H1 (cell line): ENCODE measurements at regions not wholly inside any gene's neighbourhood (a gene's known extent, or its start where the extent isn't known, plus 50 kb on each side); places are given as distances from the start of the nearest gene placed in this dataset.

Experiments
- CTCF ChIA-PET: fragments of 300-600 bp; sonication (Branson Sonifier 250); formaldehyde crosslinking; loops from one replicate; lab custom pipeline; 2021; ENCODE audit not compliant: partially characterized antibody; lab: Charles Lee
- POLR2A ChIA-PET: fragments of 300-600 bp; sonication (Branson Sonifier 250); formaldehyde crosslinking; loops from one replicate; lab custom pipeline; 2021; ENCODE audit warnings: inconsistent platforms; ENCODE audit not compliant: partially characterized antibody; lab: Charles Lee
- DNase-seq, 2 experiments: peaks; one replicate each; pipeline versions ENCODE4 v3.0.0 to v3.0.0-alpha.2; 2010 to 2022; ENCODE audit warnings: low spot score in 2 of 2, low read depth in 1 of 2, mixed read lengths in 1 of 2
- FAIRE-seq: peaks from 2 replicates; lab custom pipeline; 2011; peaks lifted over from hg19 to GRCh38; lab: Jason Lieb, UNC
- H2AFZ ChIP-seq: 2 replicates; pipeline ENCODE4 v1.8.1; 2012; ENCODE audit warnings: low read length, inconsistent platforms
- H2AK5ac ChIP-seq: 2 replicates; pipeline ENCODE4 v1.6.1; 2013; ENCODE audit warnings: low read depth, low read length
- H2BK120ac ChIP-seq: replicated peaks from 2 replicates; pipeline ENCODE3; 2013; ENCODE audit warnings: low read depth, low read length, inconsistent platforms
- H2BK12ac ChIP-seq: 2 replicates; pipeline ENCODE4 v1.6.1; 2013; ENCODE audit warnings: low read depth, low read length
- H2BK15ac ChIP-seq: 2 replicates; pipeline ENCODE4 v1.6.1; 2013; ENCODE audit warnings: low read length
- H2BK20ac ChIP-seq: 2 replicates; pipeline ENCODE4 v1.6.1; 2013; ENCODE audit warnings: low read length
- H2BK5ac ChIP-seq: 2 replicates; pipeline ENCODE4 v1.6.1; 2013; ENCODE audit warnings: low read depth, low read length
- H3K14ac ChIP-seq: 2 replicates; pipeline ENCODE4 v1.6.1; 2013; ENCODE audit warnings: inconsistent platforms; ENCODE audit not compliant: insufficient read length
- H3K18ac ChIP-seq: 2 replicates; pipeline ENCODE4 v1.6.1; 2013; ENCODE audit warnings: low read length; ENCODE audit errors: extremely low read depth
- H3K23ac ChIP-seq: 2 replicates; pipeline ENCODE4 v1.6.1; 2013; ENCODE audit warnings: inconsistent platforms; ENCODE audit not compliant: insufficient read length
- H3K23me2 ChIP-seq: 2 replicates; pipeline ENCODE4 v1.6.1; 2013; ENCODE audit warnings: low read depth, low read length
- H3K27ac ChIP-seq: 2 replicates; pipeline ENCODE4 v1.6.1; 2011; ENCODE audit warnings: low read depth, low read length, inconsistent platforms
- H3K27me3 ChIP-seq, 4 experiments: replicated peaks in 1 of 4; 1 replicate in 1 of 4; 2 replicates in 3 of 4; pipeline versions ENCODE4 v1.6.1 to v1.8.1; 2011 to 2013; ENCODE audit warnings: low read length in 3 of 4, mild to moderate bottlenecking in 3 of 4, inconsistent platforms in 2 of 4, mixed read lengths in 2 of 4, moderate library complexity in 1 of 4; ENCODE audit not compliant: control insufficient read depth in 3 of 4, insufficient read depth in 3 of 4; ENCODE audit errors: extremely low read depth in 1 of 4
- H3K36me3 ChIP-seq, 4 experiments: 2 replicates each; pipeline versions ENCODE4 v1.6.1 to v1.8.1; 2011 to 2013; ENCODE audit warnings: mild to moderate bottlenecking in 4 of 4, low read length in 3 of 4, moderate library complexity in 2 of 4, control low read depth in 1 of 4, inconsistent platforms in 1 of 4; ENCODE audit not compliant: insufficient read depth in 4 of 4, control insufficient read depth in 2 of 4
- H3K4ac ChIP-seq: replicated peaks from 2 replicates; pipeline ENCODE3; 2013; ENCODE audit warnings: low read length, low read depth, mixed read lengths, inconsistent platforms; ENCODE audit not compliant: insufficient read length
- H3K4me1 ChIP-seq, 4 experiments: replicated peaks in 1 of 4; 1 replicate in 1 of 4; 2 replicates in 3 of 4; pipeline versions ENCODE4 v1.6.1 to v1.8.1; 2011 to 2013; ENCODE audit warnings: low read length in 3 of 4, inconsistent platforms in 2 of 4, mixed read lengths in 1 of 4; ENCODE audit not compliant: insufficient read depth in 4 of 4, control insufficient read depth in 3 of 4
- H3K4me2 ChIP-seq, 2 experiments: 2 replicates each; pipeline versions ENCODE4 v1.6.1 to v1.8.1; 2011 to 2013; ENCODE audit warnings: low read depth in 2 of 2, low read length in 2 of 2, control low read depth in 1 of 2, inconsistent platforms in 1 of 2, mild to moderate bottlenecking in 1 of 2; ENCODE audit not compliant: insufficient read depth in 1 of 2
- H3K4me3 ChIP-seq, 4 experiments: fragments of 200-600, 300-600 bp in 1 of 4; sonication (generic), shearing (Covaris generic), sonication (Bioruptor Twin) in 1 of 4; 2 replicates each; pipeline versions ENCODE4 v1.5.1 to v1.8.1; 2011 to 2016; ENCODE audit warnings: low read length in 4 of 4, low read depth in 3 of 4, control low read depth in 2 of 4, inconsistent platforms in 2 of 4, mild to moderate bottlenecking in 2 of 4, mixed read lengths in 1 of 4, moderate library complexity in 1 of 4; ENCODE audit not compliant: insufficient read depth in 2 of 4; ENCODE audit errors: extremely low read depth in 1 of 4
- H3K56ac ChIP-seq: replicated peaks from 2 replicates; pipeline ENCODE3; 2013; ENCODE audit warnings: low read depth, mild to moderate bottlenecking, mixed read lengths, low read length, inconsistent platforms; ENCODE audit not compliant: insufficient read length
- H3K79me1 ChIP-seq: 2 replicates; pipeline ENCODE4 v1.6.1; 2013; ENCODE audit warnings: low read depth, low read length, control low read depth
- H3K79me2 ChIP-seq, 2 experiments: 2 replicates each; pipeline versions ENCODE4 v1.6.1 to v1.8.1; 2012 to 2013; ENCODE audit warnings: low read length in 2 of 2, mild to moderate bottlenecking in 2 of 2, inconsistent platforms in 1 of 2; ENCODE audit not compliant: insufficient read depth in 2 of 2, control insufficient read depth in 1 of 2
- H3K9ac ChIP-seq, 4 experiments: replicated peaks in 1 of 4; 1 replicate in 1 of 4; 2 replicates in 3 of 4; pipeline versions ENCODE4 v1.6.1 to v1.8.1; 2011 to 2013; ENCODE audit warnings: low read depth in 3 of 4, low read length in 3 of 4, control low read depth in 2 of 4, mild to moderate bottlenecking in 2 of 4, moderate library complexity in 2 of 4, inconsistent platforms in 1 of 4; ENCODE audit errors: extremely low read depth in 1 of 4
- H3K9me3 ChIP-seq, 2 experiments: 2 replicates each; pipeline versions ENCODE4 v1.6.1 to v1.8.1; 2012 to 2013; ENCODE audit warnings: mild to moderate bottlenecking in 2 of 2, moderate library complexity in 2 of 2, control low read depth in 1 of 2, inconsistent platforms in 1 of 2, low read depth in 1 of 2, low read length in 1 of 2, mixed read lengths in 1 of 2; ENCODE audit not compliant: insufficient read depth in 2 of 2
- H4K20me1 ChIP-seq, 2 experiments: replicated peaks in 1 of 2; 2 replicates each; pipeline versions ENCODE3 to v1.8.1; 2011 to 2013; ENCODE audit warnings: inconsistent platforms in 2 of 2, low read length in 2 of 2, mild to moderate bottlenecking in 1 of 2; ENCODE audit not compliant: insufficient read depth in 2 of 2, control insufficient read depth in 1 of 2
- H4K5ac ChIP-seq: 2 replicates; pipeline ENCODE4 v1.6.1; 2013; ENCODE audit warnings: low read length, low read depth, mixed read lengths, inconsistent platforms; ENCODE audit not compliant: insufficient read length
- H4K8ac ChIP-seq: 2 replicates; pipeline ENCODE4 v1.8.0; 2013; ENCODE audit warnings: mild to moderate bottlenecking, moderate library complexity, low read length, inconsistent platforms; ENCODE audit not compliant: insufficient read depth; ENCODE audit errors: extremely low read depth
- H4K91ac ChIP-seq: replicated peaks from 2 replicates; pipeline ENCODE3; 2013; ENCODE audit warnings: low read length, mixed read lengths, inconsistent platforms; ENCODE audit not compliant: insufficient read length
- BRCA1 ChIP-seq: IDR thresholded peaks from 2 replicates; pipeline ENCODE4 v1.6.1; 2012; ENCODE audit warnings: low read depth, low read length, improper control_type of control experiment
- EP300 ChIP-seq, 2 experiments: IDR thresholded peaks; 1 replicate in 1 of 2; 2 replicates in 1 of 2; pipeline ENCODE4 v1.6.1; 2011 to 2012; ENCODE audit warnings: low read depth in 2 of 2, low read length in 2 of 2, mild to moderate bottlenecking in 2 of 2, borderline replicate concordance in 1 of 2, inconsistent platforms in 1 of 2, moderate library complexity in 1 of 2
- GABPA ChIP-seq: IDR thresholded peaks from 2 replicates; pipeline ENCODE4 v1.6.1; 2011; ENCODE audit warnings: mild to moderate bottlenecking, low read length, moderate library complexity, borderline replicate concordance; ENCODE audit not compliant: insufficient read depth
- JUN ChIP-seq: IDR thresholded peaks from 2 replicates; pipeline ENCODE4 v1.6.1; 2011; ENCODE audit warnings: low read depth, mild to moderate bottlenecking, improper control_type of control experiment, low read length
- MAX ChIP-seq: IDR thresholded peaks from 2 replicates; pipeline ENCODE4 v1.6.1; 2012; ENCODE audit warnings: inconsistent platforms
- POLR2AphosphoS5 ChIP-seq: IDR thresholded peaks from 2 replicates; pipeline ENCODE4 v1.6.1; 2011; ENCODE audit warnings: low read depth, low read length
- POU5F1 ChIP-seq: IDR thresholded peaks from 2 replicates; pipeline ENCODE4 v1.6.1; 2011; ENCODE audit warnings: low read depth, mild to moderate bottlenecking, low read length, moderate library complexity
- TCF12 ChIP-seq: IDR thresholded peaks from 2 replicates; pipeline ENCODE4 v1.6.1; 2011; ENCODE audit warnings: low read depth, mild to moderate bottlenecking, low read length
- WGBS, 2 experiments: shearing (Covaris generic) in 1 of 2; methylation state at CpG; one replicate each; pipeline versions ENCODE4 v1.1.6 to v1.1.7; 2013 to 2015; ENCODE audit warnings: low lambda C conversion rate in 2 of 2, mixed read lengths in 2 of 2, inconsistent platforms in 1 of 2, low coverage in 1 of 2, missing lambda C conversion rate in 1 of 2; ENCODE audit not compliant: insufficient replicate concordance in 2 of 2, insufficient coverage in 1 of 2, insufficient read length in 1 of 2; ENCODE audit errors: extremely low coverage in 1 of 2, missing lambda C conversion rate in 1 of 2; 5-methylcytosine and 5-hydroxymethylcytosine counted together

- Histone ChIP-seq H2AFZ (no peak overlapping the region), H4K20me1 (no peaks in the 10 kb centered on the region), H2BK120ac (no peak overlapping the region), H3K9ac (no peak overlapping the region), H3K4me3 (no peak overlapping the region), H3K23ac (no peak overlapping the region), H3K79me1 (no peaks in the 10 kb centered on the region), H3K18ac (no peak overlapping the region), H3K4me1 (no peaks in the 10 kb centered on the region), H3K79me2 (no peaks in the 10 kb centered on the region), H3K23me2 (peaks cover 2% of the 10 kb centered on the region; the same call in 1 of the 2 replicates), H2AK5ac (no peak overlapping the region), H3K9me3 (no peaks in the 10 kb centered on the region), H4K8ac (no peak overlapping the region; the same call in 1 of the 2 replicates), H4K91ac (no peak overlapping the region), H2BK20ac (no peak overlapping the region), H3K4ac (no peak overlapping the region), H3K4me2 (no peak overlapping the region), H3K27ac (no peak overlapping the region), H3K27me3 (no peaks in the 10 kb centered on the region), H2BK15ac (no peak overlapping the region), H4K5ac (no peak overlapping the region), H3K56ac (no peak overlapping the region), H2BK5ac (no peak overlapping the region), H2BK12ac (no peak overlapping the region), H3K36me3 (no peaks in the 10 kb centered on the region), H3K14ac (no peak overlapping the region)
- DNase-seq = no peak
- ChIA-PET CTCF (no interaction called here), POLR2A (no interaction called here)
- no peak for FAIRE-seq
- 83% methylated on average over 22 of the region's 22 CpGs; no CpG with 5 or more reads in 1 of the 2 experiments for WGBS, 2 experiments
- TF ChIP-seq MAX (no peak), POLR2AphosphoS5 (no peak), JUN (no peak), BRCA1 (no peak), POU5F1 (no peak), EP300 (IDR thresholded peaks at IDR 0.05; ENCODE audit: borderline replicate concordance in 1 of 2, low read depth in 2 of 2, low read length in 2 of 2) (no peak), GABPA (no peak), TCF12 (no peak)
Observed at GRCh38 chr22:49079027-49079725, 748.5 kb downstream of the BRD1 start.
